Neuronal stem cell (in vitro differentiated cells): ENCODE measurements at regions not wholly inside any gene's neighbourhood (a gene's known extent, or its start where the extent isn't known, plus 50 kb on each side); places are given as distances from the start of the nearest gene placed in this dataset.

Experiments
- DNase-seq: peaks from one replicate; pipeline ENCODE4 v3.0.0-alpha.2; 2013; ENCODE audit warnings: low spot score
- H2AFZ ChIP-seq: one replicate; pipeline ENCODE4 v1.6.1; 2013; ENCODE audit warnings: mild to moderate bottlenecking, low read length, inconsistent platforms
- H2AK5ac ChIP-seq: 2 replicates; pipeline ENCODE4 v1.6.1; 2013; ENCODE audit warnings: low read depth, mild to moderate bottlenecking, inconsistent platforms, low read length, moderate library complexity, mixed read lengths
- H2BK120ac ChIP-seq: 2 replicates; pipeline ENCODE4 v1.6.1; 2013; ENCODE audit warnings: low read depth, mild to moderate bottlenecking, inconsistent platforms, low read length, moderate library complexity, mixed read lengths
- H2BK12ac ChIP-seq: one replicate; pipeline ENCODE4 v1.6.1; 2013; ENCODE audit warnings: low read length, inconsistent platforms
- H2BK15ac ChIP-seq: 2 replicates; pipeline ENCODE4 v1.6.1; 2013; ENCODE audit warnings: mild to moderate bottlenecking, low read length, inconsistent platforms, mixed read lengths
- H2BK5ac ChIP-seq: one replicate; pipeline ENCODE4 v1.6.1; 2013; ENCODE audit warnings: inconsistent platforms, mild to moderate bottlenecking, low read length, moderate library complexity
- H3K14ac ChIP-seq: one replicate; pipeline ENCODE4 v1.6.1; 2013; ENCODE audit warnings: low read length, inconsistent platforms
- H3K18ac ChIP-seq: 2 replicates; pipeline ENCODE4 v1.6.1; 2013; ENCODE audit warnings: low read length, inconsistent platforms
- H3K23ac ChIP-seq: 2 replicates; pipeline ENCODE4 v1.6.1; 2013; ENCODE audit warnings: low read depth, mild to moderate bottlenecking, mixed read lengths, low read length, inconsistent platforms; ENCODE audit not compliant: poor library complexity
- H3K27ac ChIP-seq: replicated peaks from 3 replicates; pipeline ENCODE4 v1.5.1; 2013; ENCODE audit warnings: low read length, inconsistent platforms
- H3K27me3 ChIP-seq, 3 experiments: 2 replicates each; pipeline ENCODE4 v1.6.1; 2013; ENCODE audit warnings: low read length in 3 of 3, mild to moderate bottlenecking in 2 of 3, inconsistent platforms in 1 of 3, low read depth in 1 of 3, mixed read lengths in 1 of 3, moderate library complexity in 1 of 3; ENCODE audit not compliant: control insufficient read depth in 3 of 3, insufficient read depth in 3 of 3
- H3K36me3 ChIP-seq, 2 donors: replicated peaks in 1 of 2; 2 replicates each; pipeline ENCODE4 v1.6.1; 2013; ENCODE audit warnings: low read length in 2 of 2; ENCODE audit not compliant: control insufficient read depth in 2 of 2, insufficient read depth in 2 of 2
- H3K4ac ChIP-seq: 2 replicates; pipeline ENCODE4 v1.6.1; 2013; ENCODE audit warnings: inconsistent platforms, mild to moderate bottlenecking, low read length, moderate library complexity
- H3K4me1 ChIP-seq, 2 donors: 1 replicate in 1 of 2; 2 replicates in 1 of 2; pipeline ENCODE4 v1.6.1; 2013; ENCODE audit warnings: low read length in 2 of 2, low read depth in 1 of 2; ENCODE audit not compliant: control insufficient read depth in 2 of 2, insufficient read depth in 1 of 2
- H3K4me2 ChIP-seq: one replicate; pipeline ENCODE4 v1.6.1; 2013; ENCODE audit warnings: mild to moderate bottlenecking, low read length, inconsistent platforms; ENCODE audit not compliant: insufficient read depth, poor library complexity, severe bottlenecking
- H3K4me3 ChIP-seq, 2 donors: 2 replicates each; pipeline ENCODE4 v1.5.1; 2013; ENCODE audit warnings: low read length in 2 of 2, mild to moderate bottlenecking in 2 of 2, inconsistent platforms in 1 of 2, moderate library complexity in 1 of 2
- H3K79me1 ChIP-seq: one replicate; pipeline ENCODE4 v1.6.1; 2013; ENCODE audit warnings: low read depth, mild to moderate bottlenecking, inconsistent platforms, low read length, moderate library complexity
- H3K9ac ChIP-seq: one replicate; pipeline ENCODE4 v1.6.1; 2013; ENCODE audit warnings: mild to moderate bottlenecking, low read depth, low read length, inconsistent platforms; ENCODE audit not compliant: poor library complexity
- H3K9me3 ChIP-seq, 2 donors: replicated peaks in 1 of 2; 2 replicates each; pipeline versions ENCODE3 to v1.6.1; 2013; ENCODE audit warnings: low read length in 2 of 2, mild to moderate bottlenecking in 2 of 2, inconsistent platforms in 1 of 2, low read depth in 1 of 2, mixed read lengths in 1 of 2, moderate library complexity in 1 of 2; ENCODE audit not compliant: control insufficient read depth in 2 of 2, insufficient read depth in 1 of 2
- H4K8ac ChIP-seq: one replicate; pipeline ENCODE4 v1.6.1; 2013; ENCODE audit warnings: low read depth, mild to moderate bottlenecking, inconsistent platforms, low read length, moderate library complexity
- H4K91ac ChIP-seq: one replicate; pipeline ENCODE4 v1.6.1; 2013; ENCODE audit warnings: low read length, low read depth, mild to moderate bottlenecking, inconsistent platforms; ENCODE audit not compliant: poor library complexity
- WGBS, 2 donors: extraction: QIAGEN DNeasy Blood & Tissue Kit; methylation state at CpG; one replicate each; pipeline ENCODE4 v1.1.7; 2013; ENCODE audit warnings: missing lambda C conversion rate in 2 of 2, mixed read lengths in 1 of 2; ENCODE audit not compliant: insufficient read length in 2 of 2, insufficient replicate concordance in 1 of 2; ENCODE audit errors: extremely low coverage in 2 of 2; 5-methylcytosine and 5-hydroxymethylcytosine counted together

DNA sequence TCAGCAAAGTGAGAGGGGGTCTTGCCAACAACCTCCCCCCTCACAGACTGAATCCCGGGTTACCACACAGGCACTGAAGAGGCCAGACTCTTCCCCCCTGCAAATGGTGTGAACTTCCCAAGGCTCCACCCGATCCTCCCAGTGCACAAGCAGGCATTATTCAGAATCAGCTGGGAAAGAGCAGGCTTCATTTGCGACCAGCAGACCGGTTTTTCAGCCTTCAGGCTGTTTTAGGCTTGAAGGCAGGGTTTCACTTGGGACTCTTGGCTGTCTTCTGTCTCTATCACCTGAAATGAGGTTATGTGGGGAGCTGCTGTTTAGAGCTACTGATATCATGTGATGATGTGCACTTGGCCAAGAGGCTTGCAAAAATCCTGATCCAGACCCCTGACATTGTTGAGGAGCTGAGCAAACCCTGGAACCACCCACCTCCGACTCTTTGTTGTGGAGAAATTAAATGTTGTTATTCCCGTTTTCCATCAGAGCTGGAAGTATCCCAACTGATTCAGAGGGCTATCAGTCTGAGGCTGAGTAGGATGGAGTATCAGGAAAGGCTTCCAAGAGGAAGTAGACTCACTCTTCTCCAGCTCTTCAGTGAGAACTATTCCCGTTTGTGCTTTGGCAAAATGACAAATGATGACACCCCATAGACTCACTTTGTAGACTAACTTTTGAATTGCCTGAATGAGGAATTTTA, 63.3 kb upstream of the ZFR start:
- H2AK5ac ChIP-seq: no peak overlapping the region
- H3K9me3 ChIP-seq: peaks cover 0 to 33% of the 10 kb centered on the region in 2 donors
- H2BK5ac ChIP-seq: no peak overlapping the region
- no peak overlapping the region for H3K9ac ChIP-seq
- H4K91ac ChIP-seq: no peak overlapping the region
- no peaks in the 10 kb centered on the region for H3K79me1 ChIP-seq
- H3K4me3 ChIP-seq: no peak overlapping the region
- H4K8ac ChIP-seq: no peak overlapping the region
- H3K4me1 ChIP-seq: peaks cover 20 to 21% of the 10 kb centered on the region in 2 donors
- H3K18ac ChIP-seq: no peak overlapping the region
- H2BK120ac ChIP-seq: no peak overlapping the region
- DNase-seq: no peak
- no peak overlapping the region for H3K23ac ChIP-seq
- no CpG with 5 or more reads among the region's 7 CpGs for WGBS, 2 donors
- H2BK15ac ChIP-seq: no peak overlapping the region
- H3K14ac ChIP-seq: no peak overlapping the region
- H2AFZ ChIP-seq: no peak overlapping the region
- H3K4me2 ChIP-seq: no peak overlapping the region
- no peak overlapping the region for H3K27ac ChIP-seq
- H3K4ac ChIP-seq: no peak overlapping the region
- H2BK12ac ChIP-seq: no peak overlapping the region
- H3K36me3 ChIP-seq: no peaks in the 10 kb centered on the region
- peaks cover 0 to 40% (median 0%) of the 10 kb centered on the region in 3 experiments for H3K27me3 ChIP-seq

DNA sequence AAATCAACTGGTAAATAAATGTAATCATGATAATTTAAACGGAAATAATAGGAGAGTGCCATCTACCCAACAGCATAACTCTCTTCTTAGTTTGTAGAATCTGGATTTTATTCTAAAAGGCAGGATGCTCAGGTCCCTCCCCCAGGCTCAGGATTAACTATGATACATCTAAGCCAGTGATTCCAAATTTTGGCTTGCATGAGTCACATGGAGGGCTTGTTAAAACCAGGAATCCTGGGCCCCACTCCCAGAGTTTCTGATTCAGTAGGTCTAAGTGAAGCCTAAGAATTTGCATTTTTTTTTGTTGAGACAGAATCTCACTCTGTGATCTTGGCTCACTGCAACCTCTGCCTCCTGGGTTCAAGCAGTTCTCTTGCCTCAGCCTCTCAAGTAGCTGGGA, 62.3 kb upstream of the ZFR start:
- H3K9ac ChIP-seq: no peak overlapping the region
- peaks cover 20 to 21% of the 10 kb centered on the region in 2 donors for H3K4me1 ChIP-seq
- no peak overlapping the region for H2BK120ac ChIP-seq
- no peak overlapping the region for H2AFZ ChIP-seq
- H3K79me1 ChIP-seq: no peaks in the 10 kb centered on the region
- H3K4me3 ChIP-seq: no peak overlapping the region
- no peak overlapping the region for H3K14ac ChIP-seq
- H3K4me2 ChIP-seq: no peak overlapping the region
- WGBS, 2 donors: no CpG with 5 or more reads among the region's 1 CpG
- H2BK15ac ChIP-seq: no peak overlapping the region
- no peak overlapping the region for H3K23ac ChIP-seq
- H3K27ac ChIP-seq: no peak overlapping the region
- no peak overlapping the region for H3K4ac ChIP-seq
- H2BK5ac ChIP-seq: no peak overlapping the region
- DNase-seq: no peak
- H3K18ac ChIP-seq: no peak overlapping the region
- H3K36me3 ChIP-seq: no peaks in the 10 kb centered on the region
- H4K8ac ChIP-seq: no peak overlapping the region
- H2AK5ac ChIP-seq: no peak overlapping the region
- H4K91ac ChIP-seq: no peak overlapping the region
- peaks cover 0 to 36% (median 0%) of the 10 kb centered on the region in 3 experiments for H3K27me3 ChIP-seq
- peaks cover 0 to 33% of the 10 kb centered on the region in 2 donors for H3K9me3 ChIP-seq
- H2BK12ac ChIP-seq: no peak overlapping the region

DNA sequence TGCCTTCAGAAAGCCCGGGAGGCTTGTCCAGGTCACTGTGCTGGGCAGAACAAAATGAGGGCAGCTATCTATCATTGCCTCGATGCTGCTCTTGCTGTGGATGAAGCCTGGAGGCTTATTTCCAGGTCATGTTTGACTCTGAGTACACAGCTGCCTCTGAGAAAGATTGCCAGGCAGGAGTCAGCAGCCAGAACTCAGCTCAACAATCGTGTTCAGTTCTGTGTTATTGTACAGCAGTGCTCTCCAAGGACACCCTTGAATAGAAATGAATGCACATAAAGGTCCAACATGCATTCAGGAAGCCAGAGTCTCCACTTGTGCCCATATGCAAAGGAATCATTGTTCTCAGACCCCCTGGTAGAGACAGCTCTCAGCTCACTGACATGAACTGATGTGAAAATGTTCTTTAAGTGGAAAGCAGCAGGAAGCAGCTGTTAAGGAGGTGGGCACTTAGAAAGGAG, 61.7 kb upstream of the ZFR start:
- no peak for DNase-seq
- H3K9ac ChIP-seq: no peak overlapping the region
- H2BK5ac ChIP-seq: no peak overlapping the region
- H3K4me3 ChIP-seq: no peak overlapping the region
- H3K14ac ChIP-seq: no peak overlapping the region
- no peak overlapping the region for H3K27ac ChIP-seq
- H2AK5ac ChIP-seq: no peak overlapping the region
- no peak overlapping the region for H3K23ac ChIP-seq
- no peak overlapping the region for H2BK12ac ChIP-seq
- no peak overlapping the region for H4K91ac ChIP-seq
- H3K9me3 ChIP-seq: peaks cover 0 to 28% of the 10 kb centered on the region in 2 donors
- WGBS, 2 donors: no CpG with 5 or more reads among the region's 3 CpGs
- H3K36me3 ChIP-seq: no peaks in the 10 kb centered on the region
- H4K8ac ChIP-seq: no peak overlapping the region
- H3K27me3 ChIP-seq: peaks cover 0 to 36% (median 0%) of the 10 kb centered on the region in 3 experiments
- no peak overlapping the region for H2AFZ ChIP-seq
- H3K4ac ChIP-seq: no peak overlapping the region
- no peak overlapping the region for H2BK15ac ChIP-seq
- no peak overlapping the region for H2BK120ac ChIP-seq
- peaks cover 21 to 24% of the 10 kb centered on the region in 2 donors for H3K4me1 ChIP-seq
- no peak overlapping the region for H3K18ac ChIP-seq
- no peak overlapping the region for H3K4me2 ChIP-seq
- no peaks in the 10 kb centered on the region for H3K79me1 ChIP-seq

DNA sequence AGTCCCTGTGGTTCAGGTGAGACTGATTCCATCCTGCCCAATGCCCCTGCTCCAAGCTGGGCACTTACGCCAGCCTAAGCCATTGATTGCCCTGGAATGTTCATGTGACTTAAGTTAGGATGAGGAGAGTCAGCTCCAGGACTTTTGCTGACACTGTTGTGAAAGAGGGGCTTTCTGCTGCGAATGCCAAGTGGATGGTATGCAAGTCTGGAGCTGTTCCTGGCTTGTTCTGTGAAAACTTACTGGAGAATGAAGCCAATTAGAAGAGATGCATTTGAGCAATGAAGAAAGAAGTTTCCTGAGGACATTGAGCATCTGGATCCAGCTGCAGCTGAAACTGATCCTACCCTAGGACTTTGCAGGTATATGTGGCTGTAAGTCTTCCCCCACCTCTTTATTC, 61.2 kb upstream of the ZFR start:
- Histone ChIP-seq H4K8ac (no peak overlapping the region), H3K4me3 (no peak overlapping the region), H2AK5ac (no peak overlapping the region), H3K27me3 (peaks cover 0 to 36% (median 0%) of the 10 kb centered on the region in 3 experiments), H3K9me3 (peaks cover 0 to 28% of the 10 kb centered on the region in 2 donors), H2AFZ (no peak overlapping the region), H3K36me3 (no peaks in the 10 kb centered on the region), H3K79me1 (no peaks in the 10 kb centered on the region), H4K91ac (no peak overlapping the region), H3K18ac (peak overlapping the region; percentile 23), H2BK120ac (no peak overlapping the region), H2BK5ac (no peak overlapping the region), H2BK12ac (no peak overlapping the region), H3K9ac (no peak overlapping the region), H3K4me1 (peaks cover 21 to 27% of the 10 kb centered on the region in 2 donors), H3K23ac (no peak overlapping the region), H3K27ac (no peak overlapping the region), H3K14ac (no peak overlapping the region), H2BK15ac (no peak overlapping the region), H3K4ac (no peak overlapping the region), H3K4me2 (no peak overlapping the region)
- no CpG with 5 or more reads among the region's 2 CpGs for WGBS, 2 donors
- DNase-seq: no peak
